H1 (cell line): ENCODE measurements at regions not wholly inside any gene's neighbourhood (a gene's known extent, or its start where the extent isn't known, plus 50 kb on each side); places are given as distances from the start of the nearest gene placed in this dataset.

ENCODE experiments used
- CTBP2 ChIP-seq: IDR thresholded peaks from 2 replicates; pipeline ENCODE4 v1.7.0; 2011; ENCODE audit warnings: borderline replicate concordance, mild to moderate bottlenecking, moderate library complexity, mixed read lengths, low read length; ENCODE audit not compliant: insufficient read depth, insufficient read length
- EGR1 ChIP-seq: IDR thresholded peaks from 2 replicates; pipeline ENCODE4 v1.6.1; 2011; ENCODE audit warnings: low read depth, low read length, borderline replicate concordance
- RFX5 ChIP-seq: IDR thresholded peaks from 2 replicates; pipeline ENCODE4 v1.6.1; 2011; ENCODE audit warnings: low read depth, low read length, improper control_type of control experiment, borderline replicate concordance
- SRF ChIP-seq: IDR thresholded peaks from 2 replicates; pipeline ENCODE4 v1.6.1; 2011; ENCODE audit warnings: mild to moderate bottlenecking, low read depth, low read length, moderate library complexity
- TF ChIP-seq, protein P1 (sequence below): fragments of 300-600 bp; sonication (generic); IDR thresholded peaks from 2 replicates; pipeline ENCODE4 v1.7.1; 2012; ENCODE audit warnings: low read length, moderate library complexity, mild to moderate bottlenecking, inconsistent platforms; ENCODE audit not compliant: insufficient replicate concordance
- TF ChIP-seq, protein P2 (sequence below): IDR thresholded peaks from 2 replicates; pipeline ENCODE4 v1.6.1; 2011; ENCODE audit warnings: low read length, improper control_type of control experiment

DNA sequence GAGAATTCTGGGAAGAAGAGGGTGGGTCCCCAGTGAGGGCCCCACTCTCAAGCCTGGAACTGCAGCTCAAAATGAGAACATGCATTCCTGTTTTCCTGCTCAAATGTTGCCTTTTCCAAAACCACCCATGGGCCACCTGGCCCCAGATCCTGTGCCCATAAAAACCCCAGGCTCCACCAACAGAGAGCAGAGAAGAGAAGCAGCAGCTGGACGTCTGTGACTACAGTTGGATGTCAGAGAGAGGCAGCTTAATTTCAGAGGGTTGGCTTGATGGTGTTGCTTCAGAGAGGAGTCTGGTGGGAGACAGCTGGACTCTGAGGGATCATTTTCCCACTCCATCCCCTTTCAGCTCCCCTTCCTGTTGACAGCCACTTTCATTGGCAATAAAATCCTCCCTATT lies 256.4 kb downstream of the FZD1 start (continued):
- TF ChIP-seq, protein P1, sequence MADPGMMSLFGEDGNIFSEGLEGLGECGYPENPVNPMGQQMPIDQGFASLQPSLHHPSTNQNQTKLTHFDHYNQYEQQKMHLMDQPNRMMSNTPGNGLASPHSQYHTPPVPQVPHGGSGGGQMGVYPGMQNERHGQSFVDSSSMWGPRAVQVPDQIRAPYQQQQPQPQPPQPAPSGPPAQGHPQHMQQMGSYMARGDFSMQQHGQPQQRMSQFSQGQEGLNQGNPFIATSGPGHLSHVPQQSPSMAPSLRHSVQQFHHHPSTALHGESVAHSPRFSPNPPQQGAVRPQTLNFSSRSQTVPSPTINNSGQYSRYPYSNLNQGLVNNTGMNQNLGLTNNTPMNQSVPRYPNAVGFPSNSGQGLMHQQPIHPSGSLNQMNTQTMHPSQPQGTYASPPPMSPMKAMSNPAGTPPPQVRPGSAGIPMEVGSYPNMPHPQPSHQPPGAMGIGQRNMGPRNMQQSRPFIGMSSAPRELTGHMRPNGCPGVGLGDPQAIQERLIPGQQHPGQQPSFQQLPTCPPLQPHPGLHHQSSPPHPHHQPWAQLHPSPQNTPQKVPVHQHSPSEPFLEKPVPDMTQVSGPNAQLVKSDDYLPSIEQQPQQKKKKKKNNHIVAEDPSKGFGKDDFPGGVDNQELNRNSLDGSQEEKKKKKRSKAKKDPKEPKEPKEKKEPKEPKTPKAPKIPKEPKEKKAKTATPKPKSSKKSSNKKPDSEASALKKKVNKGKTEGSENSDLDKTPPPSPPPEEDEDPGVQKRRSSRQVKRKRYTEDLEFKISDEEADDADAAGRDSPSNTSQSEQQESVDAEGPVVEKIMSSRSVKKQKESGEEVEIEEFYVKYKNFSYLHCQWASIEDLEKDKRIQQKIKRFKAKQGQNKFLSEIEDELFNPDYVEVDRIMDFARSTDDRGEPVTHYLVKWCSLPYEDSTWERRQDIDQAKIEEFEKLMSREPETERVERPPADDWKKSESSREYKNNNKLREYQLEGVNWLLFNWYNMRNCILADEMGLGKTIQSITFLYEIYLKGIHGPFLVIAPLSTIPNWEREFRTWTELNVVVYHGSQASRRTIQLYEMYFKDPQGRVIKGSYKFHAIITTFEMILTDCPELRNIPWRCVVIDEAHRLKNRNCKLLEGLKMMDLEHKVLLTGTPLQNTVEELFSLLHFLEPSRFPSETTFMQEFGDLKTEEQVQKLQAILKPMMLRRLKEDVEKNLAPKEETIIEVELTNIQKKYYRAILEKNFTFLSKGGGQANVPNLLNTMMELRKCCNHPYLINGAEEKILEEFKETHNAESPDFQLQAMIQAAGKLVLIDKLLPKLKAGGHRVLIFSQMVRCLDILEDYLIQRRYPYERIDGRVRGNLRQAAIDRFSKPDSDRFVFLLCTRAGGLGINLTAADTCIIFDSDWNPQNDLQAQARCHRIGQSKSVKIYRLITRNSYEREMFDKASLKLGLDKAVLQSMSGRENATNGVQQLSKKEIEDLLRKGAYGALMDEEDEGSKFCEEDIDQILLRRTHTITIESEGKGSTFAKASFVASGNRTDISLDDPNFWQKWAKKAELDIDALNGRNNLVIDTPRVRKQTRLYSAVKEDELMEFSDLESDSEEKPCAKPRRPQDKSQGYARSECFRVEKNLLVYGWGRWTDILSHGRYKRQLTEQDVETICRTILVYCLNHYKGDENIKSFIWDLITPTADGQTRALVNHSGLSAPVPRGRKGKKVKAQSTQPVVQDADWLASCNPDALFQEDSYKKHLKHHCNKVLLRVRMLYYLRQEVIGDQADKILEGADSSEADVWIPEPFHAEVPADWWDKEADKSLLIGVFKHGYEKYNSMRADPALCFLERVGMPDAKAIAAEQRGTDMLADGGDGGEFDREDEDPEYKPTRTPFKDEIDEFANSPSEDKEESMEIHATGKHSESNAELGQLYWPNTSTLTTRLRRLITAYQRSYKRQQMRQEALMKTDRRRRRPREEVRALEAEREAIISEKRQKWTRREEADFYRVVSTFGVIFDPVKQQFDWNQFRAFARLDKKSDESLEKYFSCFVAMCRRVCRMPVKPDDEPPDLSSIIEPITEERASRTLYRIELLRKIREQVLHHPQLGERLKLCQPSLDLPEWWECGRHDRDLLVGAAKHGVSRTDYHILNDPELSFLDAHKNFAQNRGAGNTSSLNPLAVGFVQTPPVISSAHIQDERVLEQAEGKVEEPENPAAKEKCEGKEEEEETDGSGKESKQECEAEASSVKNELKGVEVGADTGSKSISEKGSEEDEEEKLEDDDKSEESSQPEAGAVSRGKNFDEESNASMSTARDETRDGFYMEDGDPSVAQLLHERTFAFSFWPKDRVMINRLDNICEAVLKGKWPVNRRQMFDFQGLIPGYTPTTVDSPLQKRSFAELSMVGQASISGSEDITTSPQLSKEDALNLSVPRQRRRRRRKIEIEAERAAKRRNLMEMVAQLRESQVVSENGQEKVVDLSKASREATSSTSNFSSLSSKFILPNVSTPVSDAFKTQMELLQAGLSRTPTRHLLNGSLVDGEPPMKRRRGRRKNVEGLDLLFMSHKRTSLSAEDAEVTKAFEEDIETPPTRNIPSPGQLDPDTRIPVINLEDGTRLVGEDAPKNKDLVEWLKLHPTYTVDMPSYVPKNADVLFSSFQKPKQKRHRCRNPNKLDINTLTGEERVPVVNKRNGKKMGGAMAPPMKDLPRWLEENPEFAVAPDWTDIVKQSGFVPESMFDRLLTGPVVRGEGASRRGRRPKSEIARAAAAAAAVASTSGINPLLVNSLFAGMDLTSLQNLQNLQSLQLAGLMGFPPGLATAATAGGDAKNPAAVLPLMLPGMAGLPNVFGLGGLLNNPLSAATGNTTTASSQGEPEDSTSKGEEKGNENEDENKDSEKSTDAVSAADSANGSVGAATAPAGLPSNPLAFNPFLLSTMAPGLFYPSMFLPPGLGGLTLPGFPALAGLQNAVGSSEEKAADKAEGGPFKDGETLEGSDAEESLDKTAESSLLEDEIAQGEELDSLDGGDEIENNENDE, result no peak
- TF ChIP-seq RFX5 (no peak), CTBP2 (no peak), EGR1 (no peak), SRF (no peak)
- TF ChIP-seq, protein P2, sequence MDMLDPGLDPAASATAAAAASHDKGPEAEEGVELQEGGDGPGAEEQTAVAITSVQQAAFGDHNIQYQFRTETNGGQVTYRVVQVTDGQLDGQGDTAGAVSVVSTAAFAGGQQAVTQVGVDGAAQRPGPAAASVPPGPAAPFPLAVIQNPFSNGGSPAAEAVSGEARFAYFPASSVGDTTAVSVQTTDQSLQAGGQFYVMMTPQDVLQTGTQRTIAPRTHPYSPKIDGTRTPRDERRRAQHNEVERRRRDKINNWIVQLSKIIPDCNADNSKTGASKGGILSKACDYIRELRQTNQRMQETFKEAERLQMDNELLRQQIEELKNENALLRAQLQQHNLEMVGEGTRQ, result no peak
